IMR-90 (cell line): ENCODE measurements at regions not wholly inside any gene's neighbourhood (a gene's known extent, or its start where the extent isn't known, plus 50 kb on each side); places are given as distances from the start of the nearest gene placed in this dataset.

Source experiments
- ATAC-seq: fragments of 200-7000 bp; cut with Tn5 transposase; 2 replicates; pipeline ENCODE4 v1.9.1; 2020; ENCODE audit warnings: low read depth, mild to moderate bottlenecking, moderate library complexity
- BruUV-seq: library from RNA; stranded (reverse); fragments of 400-500 nt; replicated peaks from 2 replicates; lab custom pipeline; 2021; lab: Mats Ljungman, UMichigan
- CTCF ChIA-PET: fragments of 300-600 bp; formaldehyde crosslinking; extraction: SDS; loops from one replicate; lab custom pipeline; 2021; ENCODE audit warnings: antibody characterized with exemption; lab: Yijun Ruan, JAX
- POLR2A ChIA-PET: fragments of 300-600 bp; sonication (Branson Sonifier 250); formaldehyde crosslinking; loops from one replicate; lab custom pipeline; 2022; ENCODE audit warnings: antibody characterized with exemption; ENCODE audit not compliant: unreplicated experiment; lab: Charles Lee
- DNase-seq: peaks from one replicate; pipeline ENCODE4 v3.0.0; 2013
- H2AFZ ChIP-seq: replicated peaks from 2 replicates; pipeline ENCODE3; 2013; ENCODE audit warnings: low read length, mild to moderate bottlenecking; ENCODE audit not compliant: poor library complexity
- H2AK5ac ChIP-seq: 2 replicates; pipeline ENCODE4 v1.6.1; 2013; ENCODE audit warnings: low read depth, low read length, inconsistent platforms
- H2AK9ac ChIP-seq: replicated peaks from 2 replicates; pipeline ENCODE3; 2013; ENCODE audit warnings: mild to moderate bottlenecking, low read depth, low read length, moderate library complexity; ENCODE audit not compliant: poor library complexity
- H2BK120ac ChIP-seq: 2 replicates; pipeline ENCODE4 v1.6.1; 2013; ENCODE audit warnings: low read depth, low read length, inconsistent platforms
- H2BK15ac ChIP-seq: 3 replicates; pipeline ENCODE4 v1.6.1; 2013; ENCODE audit warnings: low read depth, low read length, inconsistent platforms
- H2BK20ac ChIP-seq: 2 replicates; pipeline ENCODE4 v1.6.1; 2013; ENCODE audit warnings: low read depth, mild to moderate bottlenecking, inconsistent platforms, low read length, moderate library complexity
- H2BK5ac ChIP-seq: 2 replicates; pipeline ENCODE4 v1.6.1; 2013; ENCODE audit warnings: mild to moderate bottlenecking, low read depth, low read length, inconsistent platforms; ENCODE audit not compliant: poor library complexity, severe bottlenecking
- H3K14ac ChIP-seq: replicated peaks from 2 replicates; pipeline ENCODE4 v1.6.1; 2013; ENCODE audit warnings: low read depth, low read length, inconsistent platforms
- H3K18ac ChIP-seq: 2 replicates; pipeline ENCODE4 v1.6.1; 2013; ENCODE audit warnings: low read depth, low read length, control low read depth
- H3K23ac ChIP-seq: 2 replicates; pipeline ENCODE4 v1.6.1; 2013; ENCODE audit warnings: low read depth, low read length, inconsistent platforms
- H3K27ac ChIP-seq: 2 replicates; pipeline ENCODE4 v1.5.1; 2013; ENCODE audit warnings: mild to moderate bottlenecking, control low read depth, low read length; ENCODE audit not compliant: insufficient read depth
- H3K27me3 ChIP-seq: 2 replicates; pipeline ENCODE4 v1.6.1; 2013; ENCODE audit warnings: low read length; ENCODE audit not compliant: control insufficient read depth, insufficient read depth
- H3K36me3 ChIP-seq: 2 replicates; pipeline ENCODE4 v1.6.1; 2013; ENCODE audit warnings: low read length, mixed read lengths; ENCODE audit not compliant: control insufficient read depth, insufficient read depth
- H3K4ac ChIP-seq: 2 replicates; pipeline ENCODE4 v1.6.1; 2013; ENCODE audit warnings: low read depth, low read length, inconsistent platforms
- H3K4me1 ChIP-seq: 2 replicates; pipeline ENCODE4 v1.6.1; 2013; ENCODE audit warnings: low read length, mixed read lengths; ENCODE audit not compliant: control insufficient read depth, insufficient read depth
- H3K4me2 ChIP-seq: 2 replicates; pipeline ENCODE4 v1.6.1; 2013; ENCODE audit warnings: low read depth, mild to moderate bottlenecking, control low read depth, low read length, moderate library complexity
- H3K4me3 ChIP-seq: 2 replicates; pipeline ENCODE4 v1.5.1; 2013; ENCODE audit warnings: low read depth, mild to moderate bottlenecking, control low read depth, low read length, moderate library complexity; ENCODE audit not compliant: insufficient read depth
- H3K56ac ChIP-seq: 2 replicates; pipeline ENCODE4 v1.6.1; 2013; ENCODE audit warnings: low read length, inconsistent platforms; ENCODE audit not compliant: insufficient read depth; ENCODE audit errors: extremely low read depth
- H3K79me1 ChIP-seq, 2 experiments: 2 replicates each; pipeline ENCODE4 v1.6.1; 2013; ENCODE audit warnings: low read length in 2 of 2, inconsistent platforms in 1 of 2, low read depth in 1 of 2
- H3K9ac ChIP-seq: 2 replicates; pipeline ENCODE4 v1.6.1; 2013; ENCODE audit warnings: low read depth, low read length, control low read depth
- H3K9me1 ChIP-seq: 2 replicates; pipeline ENCODE4 v1.6.1; 2013; ENCODE audit warnings: low read length, inconsistent platforms; ENCODE audit not compliant: insufficient read depth
- H3K9me3 ChIP-seq: 2 replicates; pipeline ENCODE4 v1.6.1; 2013; ENCODE audit warnings: low read length; ENCODE audit not compliant: control insufficient read depth, insufficient read depth
- H4K20me1 ChIP-seq: 2 replicates; pipeline ENCODE4 v1.6.1; 2013; ENCODE audit warnings: low read length, inconsistent platforms; ENCODE audit not compliant: insufficient read depth
- H4K5ac ChIP-seq: 2 replicates; pipeline ENCODE4 v1.6.1; 2013; ENCODE audit warnings: mild to moderate bottlenecking, low read depth, low read length, control low read depth
- H4K8ac ChIP-seq, 2 experiments: 2 replicates each; pipeline ENCODE4 v1.6.1; 2013; ENCODE audit warnings: low read depth in 2 of 2, low read length in 2 of 2, control low read depth in 1 of 2, inconsistent platforms in 1 of 2
- H4K91ac ChIP-seq: 2 replicates; pipeline ENCODE4 v1.6.1; 2013; ENCODE audit warnings: low read depth, low read length, inconsistent platforms; ENCODE audit not compliant: insufficient read depth
- BHLHE40 ChIP-seq: fragments of 150-350 bp; IDR thresholded peaks from 2 replicates; pipeline ENCODE4 v1.6.1; 2016; ENCODE audit warnings: mild to moderate bottlenecking, low read depth, low read length
- CHD1 ChIP-seq: IDR thresholded peaks from 2 replicates; pipeline ENCODE4 v1.6.1; 2012; ENCODE audit warnings: low read depth, low read length, improper control_type of control experiment
- CTCF ChIP-seq: conservative IDR thresholded peaks from 2 replicates; pipeline ENCODE4 v1.5.1; 2012; ENCODE audit warnings: mild to moderate bottlenecking, low read depth, low read length, improper control_type of control experiment
- FOS ChIP-seq: fragments of 150-350 bp; IDR thresholded peaks from 2 replicates; pipeline ENCODE4 v1.6.1; 2016; ENCODE audit warnings: low read depth, low read length
- MAZ ChIP-seq: IDR thresholded peaks from 2 replicates; pipeline ENCODE4 v1.6.1; 2012; ENCODE audit warnings: low read depth, mild to moderate bottlenecking, low read length, improper control_type of control experiment, moderate library complexity, borderline replicate concordance
- NFE2L2 ChIP-seq: fragments of 150-350 bp; IDR thresholded peaks from 2 replicates; pipeline ENCODE4 v1.6.1; 2016; ENCODE audit warnings: low read depth, mild to moderate bottlenecking, low read length
- POLR2A ChIP-seq: IDR thresholded peaks from 2 replicates; pipeline ENCODE4 v1.6.1; 2012; ENCODE audit warnings: mild to moderate bottlenecking, low read depth, low read length
- RAD21 ChIP-seq: IDR thresholded peaks from 2 replicates; pipeline ENCODE4 v1.6.1; 2012; ENCODE audit warnings: low read length, improper control_type of control experiment
- RCOR1 ChIP-seq: IDR thresholded peaks from 2 replicates; pipeline ENCODE4 v1.6.1; 2012; ENCODE audit warnings: mild to moderate bottlenecking, low read length, improper control_type of control experiment; ENCODE audit not compliant: insufficient replicate concordance
- RFX5 ChIP-seq: IDR thresholded peaks from 2 replicates; pipeline ENCODE4 v1.8.0; 2012; ENCODE audit warnings: low read depth, mild to moderate bottlenecking, low read length, moderate library complexity
- SMC3 ChIP-seq: fragments of 150-350 bp; IDR thresholded peaks from 2 replicates; pipeline ENCODE4 v1.6.1; 2016; ENCODE audit warnings: low read depth, mild to moderate bottlenecking, antibody characterized with exemption, low read length, moderate library complexity
- WGBS, 2 experiments: methylation state at CpG; one replicate each; pipeline versions ENCODE4 v1.1.5 to v1.1.7; 2013; ENCODE audit warnings: missing lambda C conversion rate in 2 of 2; ENCODE audit not compliant: insufficient read length in 1 of 2; ENCODE audit errors: extremely low coverage in 2 of 2; 5-methylcytosine and 5-hydroxymethylcytosine counted together
- dilution Hi-C: fragments of 300-500 bp; cut with HindIII; formaldehyde crosslinking; loops from one replicate; pipeline ENCODE4 v1.14.3; 2018; ENCODE audit warnings: low sequenced_read_pairs; ENCODE audit not compliant: unreplicated experiment
- in situ Hi-C: fragments of 300-500 bp; cut with MboI; formaldehyde crosslinking; loops from 3 replicates; pipeline ENCODE4 v1.14.3; 2019; ENCODE audit warnings: low sequenced_read_pairs, inconsistent platforms, mixed read lengths
- intact Hi-C: fragments of 100-400 bp; cut with micrococcal nuclease; formaldehyde crosslinking; loops from 2 replicates; pipeline ENCODE4 v1.10.0; 2022
- TF ChIP-seq, protein P1 (sequence below): fragments of 150-350 bp; IDR thresholded peaks from 2 replicates; pipeline ENCODE4 v1.6.1; 2017; ENCODE audit warnings: mild to moderate bottlenecking, antibody characterized with exemption, low read length, low read depth
- TF ChIP-seq, protein P2 (sequence below): fragments of 150-350 bp; IDR thresholded peaks from 2 replicates; pipeline ENCODE4 v1.6.1; 2016; ENCODE audit warnings: low read depth, mild to moderate bottlenecking, low read length, moderate library complexity, borderline replicate concordance

DNA sequence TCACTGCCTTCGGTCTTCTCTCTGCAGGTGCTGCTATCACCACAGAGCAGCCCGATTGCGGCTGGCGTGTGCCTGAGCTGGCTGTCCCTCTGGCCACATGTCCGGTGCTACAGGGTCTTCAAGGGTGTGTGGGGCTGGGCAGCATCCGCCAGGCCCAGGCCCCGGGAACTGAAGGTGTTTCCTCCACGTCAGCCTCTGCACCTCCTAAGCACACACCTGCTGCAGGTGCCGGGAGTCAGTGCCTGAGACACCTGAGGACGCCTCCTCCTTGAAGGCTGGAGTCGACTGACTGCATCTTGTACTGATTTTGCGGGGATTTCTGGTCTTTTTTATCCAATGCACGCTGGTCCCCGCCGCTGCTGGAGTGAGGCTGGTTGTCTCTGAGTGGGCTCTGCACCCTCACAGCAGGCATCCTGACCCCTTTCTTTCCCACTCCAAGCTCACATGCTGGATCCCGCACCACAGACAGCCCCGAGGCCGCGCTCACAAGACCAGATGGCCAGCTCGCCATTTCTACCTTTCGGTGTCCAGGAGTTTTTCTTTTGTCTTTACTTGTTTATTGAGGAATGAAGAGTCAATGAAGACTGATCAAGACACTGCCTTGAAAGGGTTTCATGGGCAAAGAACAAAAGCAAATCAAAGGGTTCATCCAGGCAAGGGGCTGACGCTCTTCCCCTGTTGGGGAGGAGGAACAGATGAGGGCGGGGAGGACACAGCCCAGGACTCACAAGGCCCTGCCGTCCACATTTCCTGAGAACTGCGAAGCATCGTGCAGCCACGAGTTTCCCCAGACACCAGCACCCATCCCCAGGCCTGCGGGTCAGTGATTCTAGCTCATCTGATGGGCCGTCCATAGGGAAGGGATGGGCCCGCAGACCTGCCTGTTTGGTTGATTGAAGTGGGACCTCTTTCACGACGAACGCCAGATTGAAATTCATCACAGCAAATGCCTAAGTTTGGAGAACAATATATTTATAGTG lies 203.8 kb upstream of the SOX1 start:
- H3K4ac ChIP-seq = no peak overlapping the region
- H2AK5ac ChIP-seq = no peak overlapping the region
- WGBS, 2 experiments = 49% methylated on average over 10 of the region's 33 CpGs; no CpG with 5 or more reads in 1 of the 2 experiments
- no peak overlapping the region for H2AFZ ChIP-seq
- dilution Hi-C loops (no loop called here), in situ Hi-C loops (no loop called here), intact Hi-C loops (no loop called here)
- H4K20me1 ChIP-seq = no peaks in the 10 kb centered on the region
- H4K91ac ChIP-seq = no peak overlapping the region
- H3K4me1 ChIP-seq = no peaks in the 10 kb centered on the region
- ChIA-PET POLR2A (no interaction called here), CTCF (no interaction called here)
- H2AK9ac ChIP-seq = no peak overlapping the region
- no peak for DNase-seq
- H3K23ac ChIP-seq = no peak overlapping the region
- H4K8ac ChIP-seq = no peak overlapping the region
- no peak overlapping the region for H2BK15ac ChIP-seq
- no peaks in the 10 kb centered on the region for H3K79me1 ChIP-seq
- no peak overlapping the region for H4K5ac ChIP-seq
- ATAC-seq = no peak
- no peaks in the 10 kb centered on the region for H3K9me1 ChIP-seq
- H2BK20ac ChIP-seq = no peak overlapping the region
- no peak overlapping the region for H2BK5ac ChIP-seq
- no peak overlapping the region for H3K4me2 ChIP-seq
- H3K27me3 ChIP-seq = no peaks in the 10 kb centered on the region
- TF ChIP-seq SMC3 = no peak
- TF ChIP-seq RFX5 = no peak
- TF ChIP-seq, protein P1, sequence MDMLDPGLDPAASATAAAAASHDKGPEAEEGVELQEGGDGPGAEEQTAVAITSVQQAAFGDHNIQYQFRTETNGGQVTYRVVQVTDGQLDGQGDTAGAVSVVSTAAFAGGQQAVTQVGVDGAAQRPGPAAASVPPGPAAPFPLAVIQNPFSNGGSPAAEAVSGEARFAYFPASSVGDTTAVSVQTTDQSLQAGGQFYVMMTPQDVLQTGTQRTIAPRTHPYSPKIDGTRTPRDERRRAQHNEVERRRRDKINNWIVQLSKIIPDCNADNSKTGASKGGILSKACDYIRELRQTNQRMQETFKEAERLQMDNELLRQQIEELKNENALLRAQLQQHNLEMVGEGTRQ = no peak
- TF ChIP-seq RAD21 = no peak
- TF ChIP-seq MAZ = no peak
- TF ChIP-seq FOS = no peak
- no peak for TF ChIP-seq CTCF
- no peak for TF ChIP-seq POLR2A
- TF ChIP-seq CHD1 = no peak
- no peak for TF ChIP-seq BHLHE40
- TF ChIP-seq NFE2L2 = no peak
- TF ChIP-seq, protein P2, sequence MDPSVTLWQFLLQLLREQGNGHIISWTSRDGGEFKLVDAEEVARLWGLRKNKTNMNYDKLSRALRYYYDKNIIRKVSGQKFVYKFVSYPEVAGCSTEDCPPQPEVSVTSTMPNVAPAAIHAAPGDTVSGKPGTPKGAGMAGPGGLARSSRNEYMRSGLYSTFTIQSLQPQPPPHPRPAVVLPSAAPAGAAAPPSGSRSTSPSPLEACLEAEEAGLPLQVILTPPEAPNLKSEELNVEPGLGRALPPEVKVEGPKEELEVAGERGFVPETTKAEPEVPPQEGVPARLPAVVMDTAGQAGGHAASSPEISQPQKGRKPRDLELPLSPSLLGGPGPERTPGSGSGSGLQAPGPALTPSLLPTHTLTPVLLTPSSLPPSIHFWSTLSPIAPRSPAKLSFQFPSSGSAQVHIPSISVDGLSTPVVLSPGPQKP = no peak
- TF ChIP-seq RCOR1 = no peak
- no peak overlapping the region for H3K56ac ChIP-seq
- H3K27ac ChIP-seq = no peak overlapping the region
- H3K36me3 ChIP-seq = no peaks in the 10 kb centered on the region
- H3K9me3 ChIP-seq = peaks cover 56% of the 10 kb centered on the region
- no peak overlapping the region for H3K14ac ChIP-seq
- H3K4me3 ChIP-seq = no peak overlapping the region
- H3K18ac ChIP-seq = no peak overlapping the region
- H2BK120ac ChIP-seq = no peak overlapping the region
- no peak overlapping the region for H3K9ac ChIP-seq
- no TSS peak for BruUV-seq
